ENCODE measurements at regions not wholly inside any gene's neighbourhood (a gene's known extent, or its start where the extent isn't known, plus 50 kb on each side); places are given as distances from the start of the nearest gene placed in this dataset.

- H3K4me3 Mint-ChIP-seq = no peak overlapping the region
- no peak for TF ChIP-seq CTCF (IDR thresholded peaks at IDR 0.05)
- no peaks in the 10 kb centered on the region for H3K4me1 Mint-ChIP-seq (ENCODE audit: low read depth)
- no peak overlapping the region for H3K27ac Mint-ChIP-seq
- no peak overlapping the region for H3K27ac ChIP-seq (ENCODE audit: low read depth in 1 of 2, low read length in 2 of 2)
- DNase-seq (no peak), ATAC-seq (ENCODE audit: poor library complexity) (no peak)
- no peak overlapping the region for H3K4me3 ChIP-seq (ENCODE audit: low read length)
- no peaks in the 10 kb centered on the region for H3K9me3 ChIP-seq (ENCODE audit: control insufficient read depth in 1 of 2, insufficient read depth in 1 of 2, low read length in 2 of 2)
- ChIA-PET CTCF (no interaction called here), POLR2A (no interaction called here)
- no peaks in the 10 kb centered on the region for H3K36me3 Mint-ChIP-seq (ENCODE audit: low read depth)
- H3K36me3 ChIP-seq (ENCODE audit: insufficient read depth, low read length) = no peaks in the 10 kb centered on the region
- peaks cover 0 to 3% of the 10 kb centered on the region in 2 experiments for H3K27me3 ChIP-seq (ENCODE audit: control insufficient read depth in 1 of 2, insufficient read depth in 2 of 2, low read length in 2 of 2)
- peaks cover 2% of the 10 kb centered on the region for H3K9me3 Mint-ChIP-seq
- intact Hi-C loops (cut with DNase I, micrococcal nuclease) = no loop called here
- peaks cover 38% of the 10 kb centered on the region for H3K27me3 Mint-ChIP-seq
- no peaks in the 10 kb centered on the region for H3K4me1 ChIP-seq (ENCODE audit: insufficient read depth, low read length)
Measured at GRCh38 chr7:131745390-131746248, 189.2 kb upstream of the PODXL start.

GRCh38 chr7:131741446-131741845 is 185.0 kb upstream of the PODXL start:
- H3K36me3 ChIP-seq (ENCODE audit: insufficient read depth, low read length) = no peaks in the 10 kb centered on the region
- peaks cover 2% of the 10 kb centered on the region for H3K9me3 Mint-ChIP-seq
- no peaks in the 10 kb centered on the region for H3K9me3 ChIP-seq (ENCODE audit: control insufficient read depth in 1 of 2, insufficient read depth in 1 of 2, low read length in 2 of 2)
- ChIA-PET POLR2A (no interaction called here), CTCF (no interaction called here)
- no peak for TF ChIP-seq CTCF (IDR thresholded peaks at IDR 0.05)
- peaks cover 0 to 3% of the 10 kb centered on the region in 2 experiments for H3K27me3 ChIP-seq (ENCODE audit: control insufficient read depth in 1 of 2, insufficient read depth in 2 of 2, low read length in 2 of 2)
- DNase-seq = no peak
- H3K4me1 ChIP-seq (ENCODE audit: insufficient read depth, low read length) = no peaks in the 10 kb centered on the region
- H3K4me3 Mint-ChIP-seq = no peak overlapping the region
- H3K27ac Mint-ChIP-seq = no peak overlapping the region
- no peaks in the 10 kb centered on the region for H3K36me3 Mint-ChIP-seq (ENCODE audit: low read depth)
- no peaks in the 10 kb centered on the region for H3K4me1 Mint-ChIP-seq (ENCODE audit: low read depth)
- peaks cover 58% of the 10 kb centered on the region for H3K27me3 Mint-ChIP-seq
- intact Hi-C loops (cut with DNase I, micrococcal nuclease) = no loop called here
- ATAC-seq (ENCODE audit: poor library complexity) = no peak
- no peak overlapping the region for H3K27ac ChIP-seq (ENCODE audit: low read depth in 1 of 2, low read length in 2 of 2)
- H3K4me3 ChIP-seq (ENCODE audit: low read length) = no peak overlapping the region

- CTCF ChIA-PET = no interaction called here
- no peak overlapping the region for H3K27ac Mint-ChIP-seq
- H3K9me3 Mint-ChIP-seq = peaks cover 2% of the 10 kb centered on the region
- H3K27ac ChIP-seq (ENCODE audit: low read depth in 1 of 2, low read length in 2 of 2) = no peak overlapping the region
- no peak overlapping the region for H3K4me3 ChIP-seq (ENCODE audit: low read length)
- DNase-seq = no peak
- ATAC-seq (ENCODE audit: poor library complexity) = no peak
- POLR2A ChIA-PET = no interaction called here
- H3K9me3 ChIP-seq (ENCODE audit: control insufficient read depth in 1 of 2, insufficient read depth in 1 of 2, low read length in 2 of 2) = no peaks in the 10 kb centered on the region
- no peak overlapping the region for H3K4me3 Mint-ChIP-seq
- H3K36me3 Mint-ChIP-seq (ENCODE audit: low read depth) = no peaks in the 10 kb centered on the region
- peaks cover 67% of the 10 kb centered on the region for H3K27me3 Mint-ChIP-seq
- TF ChIP-seq CTCF (IDR thresholded peaks at IDR 0.05) = no peak
- no peaks in the 10 kb centered on the region for H3K4me1 Mint-ChIP-seq (ENCODE audit: low read depth)
- H3K4me1 ChIP-seq (ENCODE audit: insufficient read depth, low read length) = no peaks in the 10 kb centered on the region
- intact Hi-C loops (cut with DNase I, micrococcal nuclease) = no loop called here
- no peaks in the 10 kb centered on the region for H3K36me3 ChIP-seq (ENCODE audit: insufficient read depth, low read length)
- H3K27me3 ChIP-seq (ENCODE audit: control insufficient read depth in 1 of 2, insufficient read depth in 2 of 2, low read length in 2 of 2) = peaks cover 0 to 6% of the 10 kb centered on the region in 2 experiments
Measured at GRCh38 chr7:131737746-131738465, 181.5 kb upstream of the PODXL start.
